Natural killer cell (primary cell): ENCODE measurements at regions not wholly inside any gene's neighbourhood (a gene's known extent, or its start where the extent isn't known, plus 50 kb on each side); places are given as distances from the start of the nearest gene placed in this dataset.

Source experiments
- ATAC-seq, 3 donors: fragments of 150-1000 bp in 2 of 3; fragments of 200-7000 bp in 1 of 3; cut with Tn5 transposase; 1 replicate in 1 of 3; 2 replicates in 2 of 3; pipeline ENCODE4 v1.10.0; 2021; ENCODE audit warnings: mild to moderate bottlenecking in 2 of 3, moderate library complexity in 2 of 3
- DNase-seq, 2 donors: peaks; one replicate each; pipeline versions ENCODE4 v3.0.0 to v3.0.0-alpha.2; 2013 to 2021; ENCODE audit warnings: mixed read lengths in 1 of 2
- H3K27ac ChIP-seq: one replicate; pipeline ENCODE4 v1.5.1; 2013; ENCODE audit warnings: mild to moderate bottlenecking, low read length
- H3K27me3 ChIP-seq: one replicate; pipeline ENCODE4 v1.6.1; 2013; ENCODE audit warnings: low read length; ENCODE audit not compliant: control insufficient read depth, insufficient read depth
- H3K36me3 ChIP-seq: one replicate; pipeline ENCODE4 v1.6.1; 2013; ENCODE audit warnings: low read length; ENCODE audit not compliant: control insufficient read depth, insufficient read depth
- H3K4me1 ChIP-seq: one replicate; pipeline ENCODE4 v1.6.1; 2013; ENCODE audit warnings: low read length; ENCODE audit not compliant: control insufficient read depth, insufficient read depth
- H3K4me3 ChIP-seq: one replicate; pipeline ENCODE4 v1.5.1; 2013; ENCODE audit warnings: low read length
- H3K9me3 ChIP-seq: one replicate; pipeline ENCODE4 v1.6.1; 2013; ENCODE audit warnings: low read length; ENCODE audit not compliant: control insufficient read depth, insufficient read depth
- H3K27ac Mint-ChIP-seq, 2 donors: one replicate each; pipeline ENCODE4 v1.8.0; 2022; ENCODE audit warnings: mild to moderate bottlenecking in 2 of 2, mixed read lengths in 2 of 2, moderate library complexity in 1 of 2
- H3K27me3 Mint-ChIP-seq, 2 donors: one replicate each; pipeline ENCODE4 v1.8.0; 2022; ENCODE audit warnings: low read depth in 2 of 2, mixed read lengths in 2 of 2
- H3K36me3 Mint-ChIP-seq: one replicate; pipeline ENCODE4 v1.8.0; 2022; ENCODE audit warnings: mixed read lengths
- H3K4me1 Mint-ChIP-seq, 2 donors: one replicate each; pipeline ENCODE4 v1.8.0; 2022; ENCODE audit warnings: mixed read lengths in 2 of 2
- H3K4me3 Mint-ChIP-seq: one replicate; pipeline ENCODE4 v1.8.0; 2022; ENCODE audit warnings: mild to moderate bottlenecking, moderate library complexity, mixed read lengths
- H3K9me3 Mint-ChIP-seq, 2 donors: one replicate each; pipeline ENCODE4 v1.8.0; 2022; ENCODE audit warnings: mixed read lengths in 2 of 2
- CTCF ChIP-seq: fragments of 200-600 bp; IDR thresholded peaks from one replicate; pipeline ENCODE4 v1.8.0; 2022; ENCODE audit warnings: antibody characterized with exemption
- WGBS: methylation state at CpG from one replicate; pipeline ENCODE4 v1.1.7; 2013; ENCODE audit warnings: missing lambda C conversion rate; ENCODE audit not compliant: insufficient coverage; 5-methylcytosine and 5-hydroxymethylcytosine counted together
- intact Hi-C: fragments of 100-400 bp; cut with micrococcal nuclease; formaldehyde crosslinking; loops from one replicate; pipeline ENCODE4 v1.14.2; 2022

GRCh38 chr3:65172209-65172608, 484.4 kb upstream of the ADAMTS9 start:
- Histone ChIP-seq H3K27me3 (no peaks in the 10 kb centered on the region), H3K36me3 (no peaks in the 10 kb centered on the region), H3K9me3 (no peaks in the 10 kb centered on the region), H3K27ac (no peak overlapping the region), H3K4me3 (no peak overlapping the region), H3K4me1 (no peaks in the 10 kb centered on the region)
- no peaks in the 10 kb centered on the region for H3K4me1 Mint-ChIP-seq
- WGBS: 78% methylated on average over 5 of the region's 5 CpGs
- H3K27me3 Mint-ChIP-seq: no peaks in the 10 kb centered on the region
- no peak overlapping the region for H3K4me3 Mint-ChIP-seq
- intact Hi-C loops: no loop called here
- TF ChIP-seq CTCF: no peak
- H3K36me3 Mint-ChIP-seq: no peaks in the 10 kb centered on the region
- H3K9me3 Mint-ChIP-seq: peaks cover 0 to 10% of the 10 kb centered on the region in 2 donors
- no peak overlapping the region for H3K27ac Mint-ChIP-seq
- ATAC-seq: no peak
- DNase-seq: no peak

GRCh38 chr3:65170390-65171042, 482.7 kb upstream of the ADAMTS9 start:
- Mint-ChIP-seq H3K4me3 (no peak overlapping the region), H3K36me3 (no peaks in the 10 kb centered on the region), H3K4me1 (no peaks in the 10 kb centered on the region), H3K27ac (no peak overlapping the region), H3K9me3 (peaks cover under 1 to 10% of the 10 kb centered on the region in 2 donors), H3K27me3 (no peaks in the 10 kb centered on the region)
- intact Hi-C loops: no loop called here
- no peaks in the 10 kb centered on the region for H3K36me3 ChIP-seq
- H3K4me1 ChIP-seq: no peaks in the 10 kb centered on the region
- H3K27me3 ChIP-seq: no peaks in the 10 kb centered on the region
- no peak overlapping the region for H3K4me3 ChIP-seq
- ATAC-seq (no peak), DNase-seq (no peak)
- TF ChIP-seq CTCF: no peak
- no peaks in the 10 kb centered on the region for H3K9me3 ChIP-seq
- 73% methylated on average over 10 of the region's 10 CpGs for WGBS
- H3K27ac ChIP-seq: no peak overlapping the region

GRCh38 chr3:65169961-65170360, 482.2 kb upstream of the ADAMTS9 start:
- H3K4me1 Mint-ChIP-seq: no peaks in the 10 kb centered on the region
- no peaks in the 10 kb centered on the region for H3K9me3 ChIP-seq
- no peak overlapping the region for H3K4me3 Mint-ChIP-seq
- 44% methylated on average over 2 of the region's 3 CpGs for WGBS
- no peak overlapping the region for H3K27ac Mint-ChIP-seq
- H3K27me3 Mint-ChIP-seq: no peaks in the 10 kb centered on the region
- H3K27me3 ChIP-seq: no peaks in the 10 kb centered on the region
- H3K36me3 Mint-ChIP-seq: no peaks in the 10 kb centered on the region
- no peak for ATAC-seq
- H3K4me1 ChIP-seq: no peaks in the 10 kb centered on the region
- no peak overlapping the region for H3K27ac ChIP-seq
- DNase-seq: no peak
- H3K36me3 ChIP-seq: no peaks in the 10 kb centered on the region
- H3K9me3 Mint-ChIP-seq: peaks cover 2 to 10% of the 10 kb centered on the region in 2 donors
- no peak overlapping the region for H3K4me3 ChIP-seq
- intact Hi-C loops: no loop called here
- TF ChIP-seq CTCF: no peak

- Mint-ChIP-seq H3K36me3 (no peaks in the 10 kb centered on the region), H3K9me3 (peaks cover 2 to 11% of the 10 kb centered on the region in 2 donors), H3K4me1 (no peaks in the 10 kb centered on the region), H3K27ac (no peak overlapping the region), H3K4me3 (no peak overlapping the region), H3K27me3 (no peaks in the 10 kb centered on the region)
- no peaks in the 10 kb centered on the region for H3K9me3 ChIP-seq
- no peak for TF ChIP-seq CTCF
- H3K4me3 ChIP-seq: no peak overlapping the region
- no peaks in the 10 kb centered on the region for H3K27me3 ChIP-seq
- H3K4me1 ChIP-seq: no peaks in the 10 kb centered on the region
- intact Hi-C loops: no loop called here
- H3K36me3 ChIP-seq: no peaks in the 10 kb centered on the region
- no peak for ATAC-seq
- no peak overlapping the region for H3K27ac ChIP-seq
- 48% methylated on average over 4 of the region's 4 CpGs for WGBS
- DNase-seq: no peak
These were observed 480.7 kb upstream of the ADAMTS9 start for GRCh38 chr3:65168547-65168946.
